Effector CD8-positive, alpha-beta T cell (primary cell): ENCODE measurements at regions not wholly inside any gene's neighbourhood (a gene's known extent, or its start where the extent isn't known, plus 50 kb on each side); places are given as distances from the start of the nearest gene placed in this dataset.

Source experiments
- DNase-seq: peaks from one replicate; lab custom pipeline; 2025; lab: John Stamatoyannopoulos, UW

DNA sequence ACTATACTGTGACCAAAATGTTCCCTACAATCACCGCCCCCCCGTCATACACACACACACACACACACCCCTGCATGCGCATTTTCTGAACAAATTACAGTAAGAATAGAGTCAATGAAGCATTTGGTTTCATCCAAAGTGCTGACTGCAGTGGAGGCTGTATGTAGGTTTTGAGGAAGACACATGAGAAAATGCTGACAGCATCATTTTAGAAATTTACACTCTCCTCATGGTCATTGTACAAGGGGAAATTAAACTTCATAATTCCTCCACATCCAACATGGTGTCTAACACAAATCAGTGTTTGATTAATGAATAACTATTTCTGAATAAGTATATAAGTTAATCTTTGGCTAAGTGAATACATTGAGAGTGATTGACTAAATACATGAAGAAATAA is 1126.8 kb upstream of the PHF14 start:
- DNase-seq = no peak

DNA sequence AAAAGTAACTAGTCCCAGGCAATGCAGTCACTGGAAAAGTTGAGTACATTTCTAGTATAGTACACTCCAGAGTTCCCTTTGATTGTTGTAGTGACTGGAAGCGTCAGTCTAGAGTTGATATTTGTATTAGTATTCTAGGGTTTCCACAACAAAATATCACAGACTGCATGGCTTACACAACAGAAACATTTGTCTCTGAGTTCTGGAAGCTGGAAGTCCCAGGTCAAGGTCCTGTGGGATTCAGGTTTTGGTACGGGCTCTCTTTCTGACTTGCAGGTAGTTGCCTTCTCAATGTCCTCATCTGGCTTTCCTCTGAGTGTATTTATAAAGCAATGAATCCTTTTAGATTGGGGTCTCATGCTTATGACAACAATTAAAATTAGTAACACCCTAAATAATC is 1119.1 kb upstream of the PHF14 start:
- no peak for DNase-seq

DNA sequence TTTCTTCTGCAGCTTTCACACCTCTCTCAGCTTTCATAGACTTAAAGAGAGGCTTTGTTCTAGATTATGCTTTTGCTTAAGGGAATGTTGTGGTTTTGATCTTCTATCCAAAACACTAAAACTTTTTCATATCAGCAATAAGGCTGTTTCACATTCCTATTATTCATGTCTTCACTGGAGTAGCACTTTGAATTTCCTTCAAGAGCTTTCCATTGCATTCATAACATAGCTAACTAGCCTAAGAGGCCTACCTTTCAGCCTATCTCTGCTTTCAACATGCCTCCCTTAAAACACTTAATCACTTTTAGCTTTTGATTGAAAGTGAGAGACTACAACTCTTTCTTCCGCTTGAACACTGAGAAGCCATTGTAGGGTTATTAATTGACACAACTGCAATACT is 1117.0 kb upstream of the PHF14 start:
- no peak for DNase-seq

DNA sequence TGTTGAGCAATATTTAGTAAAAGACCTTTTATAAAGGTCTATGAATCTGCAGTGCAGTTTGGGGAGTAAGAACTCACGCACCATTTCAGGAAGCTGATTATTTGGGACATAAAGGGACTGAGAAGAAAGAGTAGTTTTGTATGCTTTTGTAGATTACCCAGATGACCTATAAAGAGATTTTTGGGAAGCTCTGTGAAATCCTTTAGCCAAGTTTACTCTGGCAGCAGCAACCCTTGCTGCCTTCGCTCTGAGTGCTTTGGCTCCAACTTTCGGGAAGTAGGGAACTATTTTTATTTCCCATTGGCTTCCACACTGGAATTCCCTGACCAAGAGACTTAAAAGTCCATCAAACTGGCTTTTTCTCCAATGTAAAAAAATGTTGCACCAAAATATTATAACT is 1110.1 kb upstream of the PHF14 start:
- DNase-seq = no peak

DNA sequence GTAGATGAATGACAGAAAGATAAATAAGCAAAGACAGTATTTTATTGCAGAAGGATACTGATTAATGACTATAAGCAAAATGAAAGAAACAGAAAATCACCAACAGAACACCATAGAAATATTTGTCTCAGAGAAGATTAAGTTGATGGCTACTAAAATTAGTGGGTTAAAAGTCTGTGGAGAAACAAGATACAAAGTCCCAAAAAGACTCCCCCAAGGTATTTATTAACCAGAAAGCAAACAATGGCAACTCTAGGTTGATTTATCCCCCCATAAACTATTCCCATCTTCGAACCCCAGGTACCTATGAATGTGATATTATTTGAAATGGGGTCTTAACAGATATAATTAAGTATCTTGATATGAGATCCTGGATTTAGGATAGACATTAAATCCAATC is 1104.5 kb upstream of the PHF14 start:
- DNase-seq = no peak

DNA sequence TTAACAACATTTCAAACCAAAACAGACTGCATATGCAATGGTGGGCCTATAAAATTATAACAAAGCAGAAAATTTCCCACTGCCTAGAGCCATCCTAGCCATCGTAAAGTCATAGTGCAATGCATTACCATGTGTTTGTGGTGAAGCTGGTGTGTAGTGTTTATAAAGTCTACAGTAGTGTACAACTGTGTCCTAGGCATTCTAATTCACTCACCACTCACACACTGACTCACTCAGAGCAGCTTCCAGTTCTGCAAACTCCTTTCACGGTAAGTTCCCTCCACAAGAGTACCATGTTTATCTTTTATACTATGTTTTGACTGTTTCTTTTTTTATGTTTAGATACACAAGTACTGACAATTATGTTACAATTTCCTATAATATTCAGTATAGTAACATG is 1104.1 kb upstream of the PHF14 start:
- DNase-seq = no peak

DNA sequence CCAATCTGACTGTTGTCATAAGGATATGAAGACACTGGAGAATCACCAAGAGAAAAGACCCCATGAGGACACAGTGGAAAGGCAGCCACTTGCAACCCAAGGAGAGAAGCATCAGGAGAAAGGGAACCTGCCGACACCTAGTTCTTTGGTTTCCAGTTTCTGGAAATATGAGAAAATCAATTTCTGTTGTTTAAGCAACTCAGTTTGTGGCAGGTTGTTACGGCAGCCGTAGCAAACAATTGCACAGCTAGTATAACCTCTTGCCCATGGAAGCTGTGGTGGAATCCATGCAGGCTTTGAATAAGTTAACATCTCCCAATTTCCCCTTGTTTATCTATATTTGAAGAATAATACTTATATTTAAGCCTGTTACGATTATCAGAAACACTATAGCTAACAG is 1103.0 kb upstream of the PHF14 start:
- no peak for DNase-seq

DNA sequence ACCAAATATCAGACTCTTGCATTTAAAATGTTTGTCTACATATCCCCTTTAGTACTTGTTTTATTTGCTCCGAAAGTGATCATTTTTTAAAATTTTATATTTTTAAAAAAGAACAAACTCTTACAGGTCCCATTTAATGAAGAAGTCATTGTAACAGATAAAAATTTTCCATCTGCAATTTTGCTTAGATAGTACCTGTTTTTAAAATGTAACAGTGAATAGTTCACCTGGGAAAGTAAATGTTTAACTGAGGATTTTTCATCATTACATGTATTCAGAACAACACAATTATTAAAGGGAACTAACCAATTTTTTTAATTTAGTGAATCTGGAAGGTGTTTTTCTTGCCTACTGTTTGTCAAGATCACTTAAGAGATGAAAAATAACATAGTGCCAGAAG is 1099.5 kb upstream of the PHF14 start:
- no peak for DNase-seq

DNA sequence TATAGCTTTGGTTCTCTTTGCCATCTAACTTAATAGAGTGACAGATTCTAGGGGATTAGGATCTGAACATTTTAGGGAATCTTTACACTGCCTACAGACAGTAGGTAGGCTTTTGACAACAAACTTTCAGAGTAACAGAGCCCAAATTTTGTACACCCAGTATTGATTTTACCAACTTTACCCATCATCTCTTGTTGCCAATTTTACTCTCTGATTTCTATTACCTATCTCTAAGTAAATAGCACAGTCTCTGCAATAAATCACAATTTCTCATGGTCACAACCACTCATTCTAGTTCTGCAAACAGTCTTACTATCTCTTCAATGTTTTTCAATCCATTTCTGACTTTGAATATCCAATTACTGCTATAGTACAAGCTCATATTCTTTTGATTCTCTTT is 1097.6 kb upstream of the PHF14 start:
- no peak for DNase-seq

DNA sequence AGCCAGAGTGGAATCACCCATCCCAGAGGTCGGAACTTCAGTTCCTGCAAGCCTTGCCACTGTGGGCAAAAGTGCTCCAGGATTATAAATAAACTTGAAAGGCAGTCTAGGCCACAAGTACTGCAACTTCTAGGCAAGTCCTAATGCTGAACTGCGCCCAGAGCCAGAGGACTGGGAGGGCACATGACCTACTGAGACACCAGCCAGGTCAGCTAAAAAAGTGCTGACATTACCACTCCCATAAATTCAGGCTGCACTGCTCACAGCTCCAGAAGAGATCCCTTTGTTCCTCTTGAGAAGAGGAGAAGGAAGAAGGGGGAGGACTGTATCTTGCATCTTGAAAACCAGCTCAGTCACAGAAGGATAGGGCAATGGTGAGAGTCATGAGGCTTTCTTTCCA is 1084.1 kb upstream of the PHF14 start:
- DNase-seq = no peak

DNA sequence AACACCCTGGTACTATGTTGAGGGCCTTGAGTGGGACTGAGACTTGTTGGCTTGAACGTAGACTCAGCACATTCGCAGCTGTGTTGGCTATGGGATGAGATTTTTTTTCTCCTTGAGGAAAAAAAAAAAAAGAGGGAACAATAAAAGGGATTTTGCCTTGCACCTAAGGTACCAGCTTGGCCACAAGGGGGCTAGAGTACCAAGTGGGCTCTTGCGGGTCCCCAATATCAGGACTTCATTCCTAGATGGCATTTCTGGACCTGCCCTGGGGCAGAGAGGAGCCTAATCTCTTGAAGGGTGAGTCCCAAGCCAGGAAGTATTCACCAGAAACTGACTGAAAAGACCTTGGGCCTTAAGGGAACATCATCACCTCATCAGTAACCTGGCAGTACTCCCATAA is 1083.6 kb upstream of the PHF14 start:
- DNase-seq = no peak

DNA sequence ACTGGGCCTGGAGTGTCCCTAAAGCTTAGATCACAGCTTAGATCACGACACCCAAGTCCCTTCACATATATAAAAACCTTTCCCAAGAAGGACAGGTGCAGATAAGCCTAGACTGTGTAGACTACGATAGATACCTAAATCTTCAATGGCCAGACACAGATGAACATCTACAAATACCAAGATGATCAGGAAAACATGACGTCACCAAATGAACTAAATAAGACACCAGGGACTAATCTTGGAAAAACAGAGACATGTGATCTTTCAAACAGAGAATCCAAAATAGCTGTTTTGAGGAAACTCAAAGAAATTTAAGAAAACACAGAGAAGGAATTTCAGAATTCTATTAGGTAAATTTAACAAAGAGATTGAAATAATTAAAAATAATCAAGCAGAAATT is 1082.6 kb upstream of the PHF14 start:
- no peak for DNase-seq

DNA sequence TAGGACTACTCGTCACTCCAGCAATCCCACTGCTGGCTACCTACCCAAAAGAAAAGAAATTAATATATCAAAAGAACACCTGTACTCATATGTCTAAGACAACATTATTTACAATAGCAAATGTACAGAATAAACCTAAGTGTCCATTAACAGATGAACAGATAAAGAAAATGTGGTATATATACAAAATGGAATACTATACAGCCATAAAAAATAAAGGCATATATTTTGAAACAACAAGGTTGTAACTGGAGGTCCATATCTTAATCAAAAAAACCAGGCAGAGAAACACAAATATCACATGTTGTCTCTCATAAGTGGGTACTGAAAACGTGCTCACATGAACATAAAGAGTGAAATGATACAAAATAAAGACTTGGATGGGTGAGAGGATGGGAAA is 1073.3 kb upstream of the PHF14 start:
- no peak for DNase-seq

DNA sequence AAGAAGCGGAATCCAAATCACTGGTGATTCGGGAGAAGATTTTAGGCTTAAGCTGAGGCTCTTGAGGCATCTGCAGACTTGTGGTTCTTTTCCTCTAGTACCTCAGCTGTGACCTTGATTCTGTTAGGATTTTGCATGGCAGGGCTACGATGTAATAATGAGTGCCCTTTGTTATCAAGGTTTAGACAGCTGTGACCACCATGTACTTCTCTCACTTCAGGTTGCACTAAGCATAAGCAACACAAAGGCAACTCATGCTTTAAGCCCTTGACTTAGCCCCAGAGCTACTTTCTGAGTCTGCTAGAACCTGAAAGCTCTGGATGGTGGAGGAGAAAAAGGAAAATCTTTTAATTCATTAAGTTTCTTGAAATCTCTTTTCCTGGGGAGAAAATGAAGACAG is 1052.3 kb upstream of the PHF14 start:
- DNase-seq = no peak

DNA sequence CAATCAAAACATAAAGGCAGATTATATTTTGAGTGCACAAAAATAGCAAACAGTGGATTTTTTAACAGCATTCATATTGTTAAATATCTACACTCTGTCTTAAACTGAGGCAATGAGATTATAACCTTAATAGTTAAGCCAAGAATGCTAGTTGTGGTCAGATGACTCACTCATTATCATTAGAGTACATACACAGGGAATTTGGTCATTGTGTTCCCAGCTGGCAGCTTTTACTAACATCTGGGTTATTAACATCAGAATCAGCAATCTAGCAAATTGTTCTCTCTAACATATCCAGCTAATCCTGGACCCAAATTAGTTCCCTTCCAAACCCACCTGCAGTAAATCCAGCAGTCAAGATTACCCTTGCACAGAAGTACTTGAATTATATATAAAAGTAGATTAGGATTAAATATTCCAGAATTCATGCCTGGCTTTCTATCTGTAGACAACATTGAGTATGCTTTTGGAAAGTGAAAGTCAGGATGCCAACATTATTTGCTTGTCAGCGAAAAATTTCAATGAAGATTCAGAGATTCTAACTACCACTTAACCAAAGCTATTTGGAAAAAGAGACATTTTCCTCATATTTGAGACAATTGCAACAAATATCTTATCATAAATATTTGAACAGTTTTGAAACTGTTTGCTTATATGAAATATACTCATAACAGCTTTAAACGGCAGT is 1035.6 kb upstream of the PHF14 start:
- DNase-seq = no peak

DNA sequence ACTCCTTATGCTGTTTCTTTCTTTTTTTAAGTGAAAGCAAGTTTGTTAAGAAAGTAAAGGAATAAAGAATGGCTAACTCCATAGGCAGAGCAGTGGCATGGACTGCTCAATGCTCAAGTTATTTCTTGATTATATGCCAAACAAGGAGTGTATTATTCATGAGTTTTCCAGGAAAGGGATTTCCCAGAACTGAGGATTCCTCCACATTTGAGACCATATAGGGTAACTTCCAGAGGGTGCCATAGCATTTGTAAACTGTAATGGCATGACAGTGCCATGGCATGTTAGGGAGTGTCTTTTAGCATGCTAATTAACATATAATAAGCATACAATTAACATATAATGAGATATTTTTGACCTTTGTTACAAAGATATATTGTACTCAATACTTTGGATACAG is 1034.5 kb upstream of the PHF14 start:
- no peak for DNase-seq

DNA sequence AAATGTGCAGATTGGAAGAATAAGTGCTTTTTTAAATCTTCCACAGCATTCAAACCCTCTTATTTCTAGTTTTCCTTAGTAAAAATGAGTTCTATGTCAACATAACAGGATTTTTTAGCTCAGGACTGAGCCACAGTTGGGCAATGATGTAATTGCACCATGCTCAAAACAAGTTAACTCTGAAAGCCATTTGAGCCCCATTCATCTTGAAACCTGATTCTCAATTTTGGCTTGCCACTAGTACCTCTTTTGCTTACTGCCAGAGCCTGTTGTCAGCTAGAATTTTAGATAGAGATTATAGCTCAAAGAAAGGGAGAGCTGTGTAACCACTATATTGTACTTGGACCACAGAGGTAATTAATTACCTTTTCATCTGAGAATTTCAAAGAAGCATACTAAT is 1028.5 kb upstream of the PHF14 start:
- DNase-seq = no peak

DNA sequence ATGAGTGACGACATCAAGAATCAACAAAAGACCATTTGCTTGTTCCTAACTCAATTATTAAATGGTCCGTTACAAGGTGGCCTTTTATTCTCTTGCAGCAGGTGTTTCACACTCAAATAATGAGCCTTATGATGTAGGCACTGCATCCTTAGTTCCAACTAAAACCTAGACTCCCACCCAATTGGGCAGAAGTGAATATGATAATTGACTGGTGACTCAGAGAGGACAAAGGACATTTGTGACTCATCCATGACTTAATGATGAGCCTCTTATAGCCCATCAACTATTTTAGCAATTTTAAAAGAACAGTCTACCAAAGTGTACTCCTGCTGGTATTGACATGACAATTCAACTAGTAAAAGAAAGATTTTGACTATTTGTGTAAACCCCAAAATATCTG is 1027.8 kb upstream of the PHF14 start:
- no peak for DNase-seq

DNA sequence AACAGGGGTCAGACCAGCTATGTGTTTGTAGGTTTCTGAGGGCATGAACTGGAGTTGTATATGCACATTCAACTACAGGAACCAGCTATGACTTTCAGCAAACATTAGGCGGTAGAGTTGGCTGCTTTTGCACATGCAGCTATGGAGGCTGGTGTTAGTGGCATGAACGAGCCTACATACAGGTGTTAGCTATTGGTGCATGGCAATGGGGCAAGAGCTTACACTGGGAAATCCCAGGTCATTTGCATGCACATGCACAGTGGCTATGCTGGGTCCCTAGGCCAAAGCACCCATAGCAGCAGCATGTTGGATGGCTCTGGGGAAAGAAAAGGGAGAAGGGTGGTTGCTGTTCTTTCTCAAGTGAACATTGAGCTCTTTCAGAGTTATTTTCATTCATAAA is 1018.5 kb upstream of the PHF14 start:
- no peak for DNase-seq

DNA sequence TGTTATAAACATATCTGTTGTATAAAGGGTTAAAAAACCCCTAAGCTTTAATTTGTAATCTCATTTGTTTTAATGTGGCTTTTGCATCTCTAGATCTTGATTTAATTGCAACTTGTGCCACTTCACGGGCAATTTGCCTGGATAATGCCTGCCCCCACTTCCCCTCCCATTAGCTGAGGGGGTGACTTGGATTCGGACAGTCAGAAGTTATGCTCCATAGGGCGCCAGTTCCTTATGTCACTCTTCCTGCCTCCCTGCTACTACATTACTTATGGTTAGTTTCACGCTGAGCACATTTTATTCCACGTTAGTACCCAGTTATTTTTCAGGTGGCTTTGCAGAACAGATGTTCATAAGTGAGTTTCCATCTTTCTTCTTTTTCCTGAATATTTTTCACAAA is 1015.2 kb upstream of the PHF14 start:
- DNase-seq = no peak

DNA sequence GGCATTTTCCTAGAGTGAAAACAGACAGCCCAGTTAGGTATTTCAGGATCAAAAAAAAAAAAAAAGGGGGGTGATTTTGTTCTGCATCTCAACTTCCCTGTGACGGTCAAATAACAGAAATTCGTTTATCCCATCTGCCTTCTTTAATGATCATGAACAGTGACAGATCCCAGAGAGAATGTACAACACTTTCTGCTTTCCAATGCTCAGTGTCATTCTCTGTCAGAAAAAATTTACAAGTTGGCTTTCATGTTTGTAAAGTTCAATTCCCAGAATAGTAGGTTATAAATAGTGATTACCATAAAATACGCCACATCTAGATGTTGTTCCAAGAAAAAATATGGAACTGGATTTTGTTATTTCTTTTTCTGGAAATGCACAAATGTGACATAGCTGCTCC is 1013.2 kb upstream of the PHF14 start:
- no peak for DNase-seq

DNA sequence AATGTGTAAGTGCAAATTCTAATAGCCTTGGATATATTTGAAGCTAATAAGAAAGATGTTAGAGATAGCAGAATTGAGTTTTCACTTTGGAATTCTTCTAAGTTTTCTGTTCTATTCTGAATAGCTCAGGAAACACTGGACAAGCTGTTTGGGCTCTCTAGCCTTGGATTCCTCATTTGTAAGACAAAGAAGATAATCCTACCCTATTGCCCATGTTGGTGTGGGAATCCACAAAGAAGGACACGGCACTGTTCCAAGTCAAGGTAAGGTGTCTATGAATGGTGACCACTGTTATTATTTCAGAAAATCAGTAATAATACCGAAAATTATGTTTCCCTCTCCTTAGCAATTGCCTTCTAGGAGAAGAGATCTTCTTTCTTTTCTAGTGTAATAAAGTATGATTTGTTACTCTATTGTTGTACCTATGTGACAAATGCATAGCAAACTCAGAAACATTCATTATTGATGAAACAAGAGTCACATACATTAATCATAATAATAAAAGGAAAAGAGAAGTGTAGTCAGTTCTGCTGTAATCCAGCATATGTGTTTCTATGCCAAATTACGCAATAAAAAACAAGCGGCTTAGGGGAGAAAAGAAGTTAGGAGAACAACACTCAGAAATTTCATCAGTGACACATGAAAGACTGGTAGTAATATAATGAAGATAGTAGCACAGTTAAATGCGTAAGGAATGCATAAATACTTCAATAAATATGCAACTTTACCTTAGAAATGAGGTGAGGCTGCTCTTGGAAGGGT is 1012.3 kb upstream of the PHF14 start:
- no peak for DNase-seq

DNA sequence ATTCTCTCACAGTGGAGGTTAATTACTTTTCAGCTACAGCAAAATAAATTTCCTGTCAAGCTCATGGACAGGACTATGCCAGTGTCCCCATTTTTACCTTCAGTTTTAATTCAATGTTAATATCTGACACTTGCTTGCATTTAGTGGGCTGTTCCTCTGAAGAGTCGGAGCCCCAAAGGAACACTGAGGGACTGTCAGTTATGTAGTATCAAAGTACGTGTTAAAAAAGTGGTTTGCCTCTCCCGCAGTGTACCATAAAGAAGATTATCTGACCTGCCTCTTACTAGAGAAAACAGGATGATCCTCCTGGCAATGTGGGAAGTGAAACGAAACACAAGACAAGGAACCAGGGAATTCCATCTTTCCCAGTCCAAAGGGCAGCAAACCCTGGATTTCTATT is 1010.9 kb upstream of the PHF14 start:
- no peak for DNase-seq
